CD8-positive, alpha-beta memory T cell (primary cell): ENCODE measurements at regions not wholly inside any gene's neighbourhood (a gene's known extent, or its start where the extent isn't known, plus 50 kb on each side); places are given as distances from the start of the nearest gene placed in this dataset.
"Not testable (repeated sequence)": the region's sequence is repeated elsewhere in the genome, so short reads cannot be mapped to it uniquely, and the experiment has no call there.

Experiments used
- CTCF ChIA-PET: fragments of 350-600 bp; sonication (Branson Sonifier 250); formaldehyde crosslinking; loops from one replicate; lab custom pipeline; 2021; ENCODE audit warnings: antibody characterized with exemption; lab: Charles Lee
- POLR2A ChIA-PET: fragments of 350-600 bp; sonication (Branson Sonifier 250); formaldehyde crosslinking; loops from one replicate; lab custom pipeline; 2021; ENCODE audit warnings: antibody characterized with exemption; lab: Charles Lee
- DNase-seq, 5 donors: peaks; one replicate each; pipeline versions ENCODE4 v3.0.0 to v3.0.0-alpha.2; 2020 to 2022; ENCODE audit warnings: mixed read lengths in 1 of 5
- H3K27ac ChIP-seq: one replicate; pipeline ENCODE4 v1.7.0; 2013; ENCODE audit warnings: low read depth, mild to moderate bottlenecking, low read length, moderate library complexity
- H3K27me3 ChIP-seq: 2 replicates; pipeline ENCODE4 v1.7.0; 2013; ENCODE audit warnings: low read length, mild to moderate bottlenecking; ENCODE audit not compliant: insufficient read depth, poor library complexity, severe bottlenecking
- H3K36me3 ChIP-seq: 2 replicates; pipeline ENCODE4 v1.7.0; 2013; ENCODE audit warnings: mild to moderate bottlenecking, low read length, moderate library complexity; ENCODE audit not compliant: insufficient read depth
- H3K4me1 ChIP-seq: 2 replicates; pipeline ENCODE4 v1.7.0; 2013; ENCODE audit warnings: mild to moderate bottlenecking, low read length, moderate library complexity; ENCODE audit not compliant: insufficient read depth
- H3K4me3 ChIP-seq: 2 replicates; pipeline ENCODE4 v1.7.0; 2013; ENCODE audit warnings: mild to moderate bottlenecking, low read length
- H3K9me3 ChIP-seq: 2 replicates; pipeline ENCODE4 v1.7.0; 2013; ENCODE audit warnings: mild to moderate bottlenecking, low read length
- H3K27ac Mint-ChIP-seq, 8 donors: one replicate each; pipeline ENCODE4 v1.8.0; 2020 to 2021; ENCODE audit warnings: mixed read lengths in 8 of 8, mild to moderate bottlenecking in 6 of 8, inconsistent platforms in 3 of 8, moderate library complexity in 3 of 8
- H3K27me3 Mint-ChIP-seq, 2 donors: one replicate each; pipeline ENCODE4 v1.8.0; 2020 to 2021; ENCODE audit warnings: mixed read lengths in 2 of 2, mild to moderate bottlenecking in 1 of 2, moderate library complexity in 1 of 2
- H3K36me3 Mint-ChIP-seq, 3 donors: one replicate each; pipeline ENCODE4 v1.8.0; 2020 to 2021; ENCODE audit warnings: mixed read lengths in 3 of 3, inconsistent platforms in 1 of 3, mild to moderate bottlenecking in 1 of 3
- H3K4me1 Mint-ChIP-seq, 3 donors: one replicate each; pipeline ENCODE4 v1.8.0; 2020 to 2021; ENCODE audit warnings: mixed read lengths in 3 of 3, inconsistent platforms in 1 of 3, mild to moderate bottlenecking in 1 of 3
- H3K4me3 Mint-ChIP-seq, 7 donors: one replicate each; pipeline ENCODE4 v1.8.0; 2020 to 2021; ENCODE audit warnings: mixed read lengths in 7 of 7, mild to moderate bottlenecking in 6 of 7, moderate library complexity in 4 of 7, inconsistent platforms in 2 of 7
- H3K9me3 Mint-ChIP-seq, 5 donors: one replicate each; pipeline ENCODE4 v1.8.0; 2020 to 2022; ENCODE audit warnings: mixed read lengths in 5 of 5, mild to moderate bottlenecking in 3 of 5, moderate library complexity in 2 of 5, inconsistent platforms in 1 of 5

- Mint-ChIP-seq H3K27me3 (peaks cover 20 to 58% of the 10 kb centered on the region in 2 donors), H3K27ac (no peak overlapping the region), H3K4me3 (no peak overlapping the region), H3K36me3 (no peaks in the 10 kb centered on the region), H3K9me3 (no peaks in the 10 kb centered on the region), H3K4me1 (peaks cover 8 to 10% (median 9%) of the 10 kb centered on the region in 3 donors)
- Histone ChIP-seq H3K27ac (no peak overlapping the region), H3K4me3 (no peak overlapping the region), H3K27me3 (peaks cover 10% of the 10 kb centered on the region), H3K36me3 (no peaks in the 10 kb centered on the region), H3K9me3 (no peaks in the 10 kb centered on the region), H3K4me1 (peaks cover 7% of the 10 kb centered on the region)
- DNase-seq, result no peak
- CTCF ChIA-PET, result no interaction called here
- POLR2A ChIA-PET, result no interaction called here
Measured at GRCh38 chr10:6711408-6711841, 131.3 kb upstream of the PRKCQ start.

GRCh38 chr10:6707352-6707751 is 127.3 kb upstream of the PRKCQ start:
- Mint-ChIP-seq H3K27me3 (peaks cover 17 to 66% of the 10 kb centered on the region in 2 donors), H3K4me3 (no peak overlapping the region), H3K27ac (no peak overlapping the region), H3K4me1 (no peaks in the 10 kb centered on the region), H3K9me3 (no peaks in the 10 kb centered on the region), H3K36me3 (no peaks in the 10 kb centered on the region)
- Histone ChIP-seq H3K9me3 (no peaks in the 10 kb centered on the region), H3K27me3 (peaks cover 10% of the 10 kb centered on the region), H3K27ac (no peak overlapping the region), H3K4me3 (no peak overlapping the region), H3K36me3 (no peaks in the 10 kb centered on the region), H3K4me1 (no peaks in the 10 kb centered on the region)
- POLR2A ChIA-PET, result no interaction called here
- CTCF ChIA-PET, result no interaction called here
- DNase-seq, result no peak

- POLR2A ChIA-PET, result no interaction called here
Measured at GRCh38 chr10:6706725-6707124, 126.6 kb upstream of the PRKCQ start.

DNA sequence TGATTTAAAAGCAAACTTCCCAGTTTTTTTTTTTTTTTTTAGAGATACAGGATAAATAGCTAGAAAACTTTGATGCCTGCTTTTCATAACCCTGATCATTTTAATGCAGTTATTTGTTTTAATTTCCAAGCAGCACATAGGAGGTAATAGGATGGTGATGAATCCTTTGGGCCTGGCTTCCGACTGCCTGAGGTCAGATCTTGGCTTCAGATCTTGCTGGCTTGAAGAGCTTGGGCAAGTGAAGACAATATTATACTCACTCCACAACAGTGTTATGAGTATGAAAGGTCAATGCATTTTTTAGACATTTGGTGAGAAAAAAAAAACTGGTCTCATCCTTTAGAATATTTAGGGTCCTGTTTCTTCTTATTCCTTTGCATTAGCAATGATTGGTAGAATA is 124.8 kb upstream of the PRKCQ start:
- CTCF ChIA-PET, result interaction anchor here (1.2 kb wide), 1 partner anchor 11 kb away, joined by 3 read pairs; no protein-coding TSS in a partner anchor
- POLR2A ChIA-PET, result no interaction called here
- no peaks in the 10 kb centered on the region for H3K36me3 ChIP-seq

More at GRCh38 chr10:6706725-6707124, 126.6 kb upstream of the PRKCQ start:
- Histone ChIP-seq H3K4me3 (no peak overlapping the region), H3K4me1 (no peaks in the 10 kb centered on the region), H3K27me3 (peaks cover 9% of the 10 kb centered on the region), H3K36me3 (no peaks in the 10 kb centered on the region), H3K9me3 (no peaks in the 10 kb centered on the region), H3K27ac (no peak overlapping the region)
- CTCF ChIA-PET, result no interaction called here
- no peak for DNase-seq
- no peaks in the 10 kb centered on the region for H3K36me3 Mint-ChIP-seq
- H3K4me3 Mint-ChIP-seq, result no peak overlapping the region
- H3K9me3 Mint-ChIP-seq, result no peaks in the 10 kb centered on the region
- H3K27me3 Mint-ChIP-seq, result peaks cover 17 to 67% of the 10 kb centered on the region in 2 donors
- H3K27ac Mint-ChIP-seq, result no peak overlapping the region
- no peaks in the 10 kb centered on the region for H3K4me1 Mint-ChIP-seq

DNA sequence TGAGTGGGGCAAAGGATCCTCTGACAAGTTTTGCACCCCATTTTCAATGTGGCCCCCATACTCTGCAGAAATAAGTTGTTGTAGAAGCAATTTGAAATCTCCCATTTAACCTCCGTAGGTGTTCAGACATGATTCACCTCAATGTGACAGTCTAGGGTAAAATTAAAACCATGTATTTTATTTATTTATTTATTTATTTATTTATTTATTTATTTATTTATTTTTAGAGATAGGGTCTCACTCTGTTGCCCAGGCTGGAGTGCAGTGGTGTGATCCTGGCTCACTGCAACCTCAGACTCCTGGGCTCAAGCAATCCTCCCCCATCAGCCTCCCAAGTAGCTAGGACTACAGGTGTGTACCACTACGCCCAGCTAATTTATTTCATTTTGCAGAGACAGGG is 122.8 kb upstream of the PRKCQ start:
- not testable (repeated sequence) for H3K4me1 Mint-ChIP-seq

More for the DNA sequence above, 124.8 kb upstream of the PRKCQ start:
- no peaks in the 10 kb centered on the region for H3K36me3 Mint-ChIP-seq
- H3K27ac Mint-ChIP-seq, result no peak overlapping the region
- peaks cover 3% of the 10 kb centered on the region for H3K27me3 ChIP-seq
- no peak for DNase-seq
- H3K4me3 Mint-ChIP-seq, result no peak overlapping the region
- H3K4me3 ChIP-seq, result no peak overlapping the region
- no peaks in the 10 kb centered on the region for H3K4me1 ChIP-seq
- no peaks in the 10 kb centered on the region for H3K4me1 Mint-ChIP-seq
- no peaks in the 10 kb centered on the region for H3K9me3 ChIP-seq
- no peak overlapping the region for H3K27ac ChIP-seq
- H3K27me3 Mint-ChIP-seq, result peaks cover 13 to 58% of the 10 kb centered on the region in 2 donors
- H3K9me3 Mint-ChIP-seq, result no peaks in the 10 kb centered on the region

DNA sequence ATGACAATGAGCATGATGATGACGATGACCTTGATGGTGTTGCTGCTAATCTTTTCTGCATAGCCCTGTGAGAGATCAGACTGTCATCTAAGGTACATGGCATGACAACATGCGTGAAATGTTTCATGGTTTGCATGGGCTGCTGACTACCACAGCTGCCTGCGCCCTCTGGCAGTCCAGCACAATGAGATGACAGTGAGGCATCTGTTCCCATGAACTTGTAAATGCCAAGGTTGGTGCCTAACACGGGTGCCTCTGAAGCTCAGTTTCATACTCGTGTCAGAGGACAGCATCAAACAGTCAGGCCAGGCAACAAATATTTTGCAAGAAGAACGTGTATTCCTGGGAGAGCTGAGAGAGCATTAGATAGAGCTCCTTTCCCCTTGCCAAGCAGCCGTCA is 122.0 kb upstream of the PRKCQ start:
- Mint-ChIP-seq H3K36me3 (no peaks in the 10 kb centered on the region), H3K27me3 (peaks cover 4 to 38% of the 10 kb centered on the region in 2 donors), H3K4me3 (no peak overlapping the region), H3K4me1 (no peaks in the 10 kb centered on the region), H3K27ac (no peak overlapping the region), H3K9me3 (no peaks in the 10 kb centered on the region)
- ChIA-PET POLR2A (no interaction called here), CTCF (no interaction called here)
- DNase-seq, result no peak
- no peaks in the 10 kb centered on the region for H3K27me3 ChIP-seq
- no peaks in the 10 kb centered on the region for H3K9me3 ChIP-seq
- H3K36me3 ChIP-seq, result no peaks in the 10 kb centered on the region
- no peaks in the 10 kb centered on the region for H3K4me1 ChIP-seq
- H3K27ac ChIP-seq, result no peak overlapping the region
- no peak overlapping the region for H3K4me3 ChIP-seq

More for the DNA sequence above, 122.8 kb upstream of the PRKCQ start:
- H3K4me1 ChIP-seq, H3K4me3 Mint-ChIP-seq, H3K9me3 ChIP-seq, H3K27ac ChIP-seq, H3K36me3 Mint-ChIP-seq, DNase-seq, POLR2A ChIA-PET, H3K9me3 Mint-ChIP-seq, H3K4me3 ChIP-seq, CTCF ChIA-PET, H3K27ac Mint-ChIP-seq, H3K27me3 ChIP-seq, H3K36me3 ChIP-seq: not testable (repeated sequence)
- peaks cover 5 to 46% of the 10 kb centered on the region in 2 donors for H3K27me3 Mint-ChIP-seq

DNA sequence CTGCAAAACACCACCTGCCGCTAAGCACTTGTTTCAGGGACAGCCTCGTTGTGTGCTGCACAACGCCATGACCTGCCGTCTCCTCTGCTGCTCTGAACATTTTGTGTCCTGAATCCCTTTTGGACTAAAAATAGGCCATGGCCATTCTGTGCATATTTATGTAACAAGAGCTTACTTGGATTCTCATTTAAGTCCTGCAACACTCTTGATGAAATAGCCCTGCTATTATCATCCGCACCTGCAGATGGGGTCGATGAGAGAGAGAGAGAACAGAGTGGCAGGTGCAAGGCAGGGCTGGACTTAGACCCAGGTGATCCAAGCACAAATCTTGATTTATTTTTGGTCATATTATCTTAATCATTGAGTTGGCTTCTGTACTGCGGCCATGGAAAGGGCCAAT is 121.2 kb upstream of the PRKCQ start:
- no peaks in the 10 kb centered on the region for H3K4me1 Mint-ChIP-seq
- ChIA-PET POLR2A (no interaction called here), CTCF (interaction anchor here (1.4 kb wide), 1 partner anchor 9 kb away, joined by 3 read pairs; no protein-coding TSS in a partner anchor)
- Histone ChIP-seq H3K9me3 (no peaks in the 10 kb centered on the region), H3K27ac (no peak overlapping the region), H3K4me3 (no peak overlapping the region), H3K27me3 (no peaks in the 10 kb centered on the region), H3K4me1 (no peaks in the 10 kb centered on the region), H3K36me3 (no peaks in the 10 kb centered on the region)
- no peaks in the 10 kb centered on the region for H3K36me3 Mint-ChIP-seq
- no peaks in the 10 kb centered on the region for H3K9me3 Mint-ChIP-seq
- no peak for DNase-seq
- H3K4me3 Mint-ChIP-seq, result no peak overlapping the region
- no peak overlapping the region for H3K27ac Mint-ChIP-seq
- H3K27me3 Mint-ChIP-seq, result peaks cover 0 to 32% of the 10 kb centered on the region in 2 donors

GRCh38 chr10:6700066-6700465 is 120.0 kb upstream of the PRKCQ start:
- no peaks in the 10 kb centered on the region for H3K27me3 ChIP-seq
- Mint-ChIP-seq H3K4me1 (no peaks in the 10 kb centered on the region), H3K9me3 (no peaks in the 10 kb centered on the region), H3K27me3 (peaks cover 0 to 26% of the 10 kb centered on the region in 2 donors), H3K4me3 (no peak overlapping the region), H3K27ac (no peak overlapping the region), H3K36me3 (no peaks in the 10 kb centered on the region)
- CTCF ChIA-PET, result interaction anchor here (1.3 kb wide), 1 partner anchor 22 kb away, joined by 3 read pairs; no protein-coding TSS in a partner anchor
- no peak overlapping the region for H3K4me3 ChIP-seq
- POLR2A ChIA-PET, result no interaction called here
- H3K27ac ChIP-seq, result no peak overlapping the region
- H3K4me1 ChIP-seq, result no peaks in the 10 kb centered on the region
- no peaks in the 10 kb centered on the region for H3K36me3 ChIP-seq
- DNase-seq, result no peak
- H3K9me3 ChIP-seq, result no peaks in the 10 kb centered on the region
